Lung (tissue), 11 donors: ENCODE measurements at regions not wholly inside any gene's neighbourhood (a gene's known extent, or its start where the extent isn't known, plus 50 kb on each side); places are given as distances from the start of the nearest gene placed in this dataset.

Experiments used
- ATAC-seq: fragments of 200-7000 bp; cut with Tn5 transposase; one replicate; pipeline ENCODE4 v1.9.1; 2020; ENCODE audit warnings: moderate number of reproducible peaks; ENCODE audit not compliant: insufficient read depth, low FRiP score
- DNase-seq, 3 donors: peaks; one replicate each; pipeline ENCODE4 v3.0.0-alpha.2; 2013 to 2017
- H3K27ac ChIP-seq, 2 donors: one replicate each; pipeline ENCODE4 v1.5.1; 2013; ENCODE audit warnings: mild to moderate bottlenecking in 2 of 2, moderate library complexity in 2 of 2, control low read depth in 1 of 2, inconsistent platforms in 1 of 2, low read depth in 1 of 2, low read length in 1 of 2
- H3K27me3 ChIP-seq, 3 donors: one replicate each; pipeline ENCODE4 v1.5.1; 2013; ENCODE audit warnings: low read length in 2 of 3; ENCODE audit not compliant: control insufficient read depth in 3 of 3, insufficient read depth in 3 of 3
- H3K36me3 ChIP-seq, 4 donors: one replicate each; pipeline ENCODE4 v1.5.1; 2013; ENCODE audit warnings: low read length in 4 of 4, mild to moderate bottlenecking in 1 of 4, moderate library complexity in 1 of 4; ENCODE audit not compliant: control insufficient read depth in 4 of 4, insufficient read depth in 4 of 4
- H3K4me1 ChIP-seq, 5 donors: one replicate each; pipeline ENCODE4 v1.5.1; 2013; ENCODE audit warnings: low read length in 5 of 5, mild to moderate bottlenecking in 2 of 5, moderate library complexity in 1 of 5; ENCODE audit not compliant: control insufficient read depth in 5 of 5, insufficient read depth in 5 of 5
- H3K4me3 ChIP-seq: one replicate; pipeline ENCODE4 v1.5.1; 2013; ENCODE audit warnings: mild to moderate bottlenecking, control low read depth, moderate library complexity
- H3K9ac ChIP-seq, 2 donors: one replicate each; pipeline ENCODE4 v1.5.1; 2013; ENCODE audit warnings: low read length in 2 of 2, control low read depth in 1 of 2; ENCODE audit not compliant: insufficient read depth in 1 of 2
- H3K9me3 ChIP-seq, 4 donors: one replicate each; pipeline ENCODE4 v1.5.1; 2013; ENCODE audit warnings: low read length in 3 of 4, mild to moderate bottlenecking in 1 of 4, moderate library complexity in 1 of 4; ENCODE audit not compliant: control insufficient read depth in 4 of 4, insufficient read depth in 3 of 4
- WGBS, 2 donors: extraction: QIAGEN DNeasy Blood & Tissue Kit; methylation state at CpG; one replicate each; pipeline ENCODE4 v1.1.7; 2013; 5-methylcytosine and 5-hydroxymethylcytosine counted together
- TF ChIP-seq, protein P1 (sequence below): IDR thresholded peaks from 2 replicates; pipeline ENCODE4 v1.5.1; 2012; ENCODE audit warnings: mild to moderate bottlenecking; ENCODE audit errors: control extremely low read depth, extremely low read depth
- donor health status: control.
- donor health status: control.
- donor health status: Bipolar disorder and iron deficiency.
- donor health status: healthy.
- donor health status: DM: yes; HTN: yes; CAD: no.

DNA sequence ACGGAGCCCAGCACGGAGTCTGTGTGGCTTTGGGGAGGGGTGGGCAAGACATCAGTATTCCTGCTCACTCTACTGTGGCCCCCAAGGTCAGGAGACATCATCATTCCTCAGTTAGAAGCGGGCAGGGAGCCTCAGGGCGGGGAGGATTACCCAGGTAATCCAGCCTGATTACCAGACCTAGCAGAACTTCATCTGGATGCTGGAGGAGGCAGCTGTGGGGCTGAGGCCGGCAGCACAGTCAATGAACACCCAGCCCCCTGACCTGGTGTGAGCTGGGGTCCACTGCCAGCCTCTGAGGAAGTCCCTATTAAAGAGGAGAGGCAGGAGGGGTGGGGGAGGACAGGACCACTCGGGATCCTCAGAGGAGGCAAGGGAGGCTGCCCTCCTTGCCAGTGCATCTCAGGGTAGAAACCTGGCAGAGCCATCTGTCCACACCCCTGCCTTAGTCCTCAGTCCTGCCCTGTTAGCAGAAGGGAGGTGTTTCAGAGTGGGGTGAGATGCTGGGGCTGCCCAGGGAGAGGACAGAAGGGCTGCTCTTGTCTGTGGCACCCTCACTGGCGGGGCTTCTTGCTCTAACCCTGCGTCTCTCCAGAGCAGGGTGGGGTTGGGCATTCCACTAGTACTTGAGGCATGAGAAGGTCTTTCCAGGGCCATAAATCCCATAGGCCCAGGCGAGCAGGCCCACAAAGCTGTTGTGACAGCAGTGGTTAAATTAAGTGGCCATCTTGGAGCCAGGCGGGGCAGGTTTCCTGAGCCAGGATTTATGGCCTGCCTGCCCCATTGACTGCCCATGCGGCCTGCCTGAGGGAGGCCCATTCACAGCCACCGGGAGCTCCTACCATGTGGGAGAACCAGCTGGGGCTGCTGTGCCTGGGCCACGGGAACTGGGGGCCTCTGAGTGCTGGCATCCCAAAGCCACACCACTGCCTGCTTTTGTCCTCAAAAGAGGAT is 82.1 kb downstream of the LINGO1 start:
- ATAC-seq (no peak), DNase-seq (no peak)
- Histone ChIP-seq H3K27me3 (no peaks in the 10 kb centered on the region), H3K4me1 (peaks cover 0 to 18% (median 4%) of the 10 kb centered on the region in 5 donors), H3K27ac (no peak overlapping the region), H3K9ac (no peak overlapping the region), H3K36me3 (no peaks in the 10 kb centered on the region), H3K4me3 (no peak overlapping the region), H3K9me3 (peaks cover 0 to 4% (median 0%) of the 10 kb centered on the region in 4 donors)
- TF ChIP-seq, protein P1, sequence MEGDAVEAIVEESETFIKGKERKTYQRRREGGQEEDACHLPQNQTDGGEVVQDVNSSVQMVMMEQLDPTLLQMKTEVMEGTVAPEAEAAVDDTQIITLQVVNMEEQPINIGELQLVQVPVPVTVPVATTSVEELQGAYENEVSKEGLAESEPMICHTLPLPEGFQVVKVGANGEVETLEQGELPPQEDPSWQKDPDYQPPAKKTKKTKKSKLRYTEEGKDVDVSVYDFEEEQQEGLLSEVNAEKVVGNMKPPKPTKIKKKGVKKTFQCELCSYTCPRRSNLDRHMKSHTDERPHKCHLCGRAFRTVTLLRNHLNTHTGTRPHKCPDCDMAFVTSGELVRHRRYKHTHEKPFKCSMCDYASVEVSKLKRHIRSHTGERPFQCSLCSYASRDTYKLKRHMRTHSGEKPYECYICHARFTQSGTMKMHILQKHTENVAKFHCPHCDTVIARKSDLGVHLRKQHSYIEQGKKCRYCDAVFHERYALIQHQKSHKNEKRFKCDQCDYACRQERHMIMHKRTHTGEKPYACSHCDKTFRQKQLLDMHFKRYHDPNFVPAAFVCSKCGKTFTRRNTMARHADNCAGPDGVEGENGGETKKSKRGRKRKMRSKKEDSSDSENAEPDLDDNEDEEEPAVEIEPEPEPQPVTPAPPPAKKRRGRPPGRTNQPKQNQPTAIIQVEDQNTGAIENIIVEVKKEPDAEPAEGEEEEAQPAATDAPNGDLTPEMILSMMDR, result no peak
- 78 to 79% methylated on average over 13 of the region's 13 CpGs for WGBS, 2 donors

DNA sequence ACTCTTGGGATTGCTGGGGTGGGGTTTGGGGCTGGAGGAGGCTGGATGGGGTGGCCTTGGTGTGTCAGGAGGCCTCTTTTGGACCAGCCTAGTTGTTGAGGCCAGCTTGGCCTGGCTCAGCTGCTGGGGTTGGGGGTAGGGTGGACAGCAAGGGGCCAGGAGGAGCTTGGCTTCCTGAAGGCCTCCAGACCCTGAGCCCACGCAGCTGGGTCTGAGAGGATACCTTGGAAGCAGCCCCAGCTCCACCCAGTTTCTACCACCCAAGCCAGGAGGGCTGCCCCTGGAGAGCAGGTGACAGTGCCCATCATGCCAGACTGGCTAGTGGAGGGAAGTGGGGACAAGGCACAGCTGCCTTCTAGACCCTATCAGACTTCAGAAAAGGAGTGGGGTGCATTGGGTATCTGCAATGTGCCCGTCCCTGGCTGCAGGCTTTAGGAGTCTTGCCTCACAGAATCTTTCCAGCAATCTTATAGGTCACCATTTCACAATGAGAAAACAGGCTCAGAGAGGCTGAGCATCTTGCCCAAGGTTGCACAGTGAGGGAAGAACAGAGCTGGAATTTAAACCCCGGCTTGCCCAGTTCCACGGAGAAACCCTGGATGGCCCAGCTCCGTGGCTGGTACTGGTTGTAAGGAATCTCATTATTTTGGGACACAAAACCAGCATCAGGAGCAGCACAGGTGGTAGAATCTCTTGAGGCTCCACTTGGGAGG is 83.0 kb downstream of the LINGO1 start:
- Histone ChIP-seq H3K4me1 (peaks cover 0 to 13% (median 4%) of the 10 kb centered on the region in 5 donors), H3K4me3 (no peak overlapping the region), H3K36me3 (no peaks in the 10 kb centered on the region), H3K9ac (no peak overlapping the region), H3K27me3 (no peaks in the 10 kb centered on the region), H3K9me3 (peaks cover 0 to 4% (median 0%) of the 10 kb centered on the region in 4 donors), H3K27ac (no peak overlapping the region)
- TF ChIP-seq, protein P1, result no peak
- WGBS, 2 donors, result 91 to 93% methylated on average over 5 of the region's 5 CpGs
- DNase-seq (no peak), ATAC-seq (no peak)

DNA sequence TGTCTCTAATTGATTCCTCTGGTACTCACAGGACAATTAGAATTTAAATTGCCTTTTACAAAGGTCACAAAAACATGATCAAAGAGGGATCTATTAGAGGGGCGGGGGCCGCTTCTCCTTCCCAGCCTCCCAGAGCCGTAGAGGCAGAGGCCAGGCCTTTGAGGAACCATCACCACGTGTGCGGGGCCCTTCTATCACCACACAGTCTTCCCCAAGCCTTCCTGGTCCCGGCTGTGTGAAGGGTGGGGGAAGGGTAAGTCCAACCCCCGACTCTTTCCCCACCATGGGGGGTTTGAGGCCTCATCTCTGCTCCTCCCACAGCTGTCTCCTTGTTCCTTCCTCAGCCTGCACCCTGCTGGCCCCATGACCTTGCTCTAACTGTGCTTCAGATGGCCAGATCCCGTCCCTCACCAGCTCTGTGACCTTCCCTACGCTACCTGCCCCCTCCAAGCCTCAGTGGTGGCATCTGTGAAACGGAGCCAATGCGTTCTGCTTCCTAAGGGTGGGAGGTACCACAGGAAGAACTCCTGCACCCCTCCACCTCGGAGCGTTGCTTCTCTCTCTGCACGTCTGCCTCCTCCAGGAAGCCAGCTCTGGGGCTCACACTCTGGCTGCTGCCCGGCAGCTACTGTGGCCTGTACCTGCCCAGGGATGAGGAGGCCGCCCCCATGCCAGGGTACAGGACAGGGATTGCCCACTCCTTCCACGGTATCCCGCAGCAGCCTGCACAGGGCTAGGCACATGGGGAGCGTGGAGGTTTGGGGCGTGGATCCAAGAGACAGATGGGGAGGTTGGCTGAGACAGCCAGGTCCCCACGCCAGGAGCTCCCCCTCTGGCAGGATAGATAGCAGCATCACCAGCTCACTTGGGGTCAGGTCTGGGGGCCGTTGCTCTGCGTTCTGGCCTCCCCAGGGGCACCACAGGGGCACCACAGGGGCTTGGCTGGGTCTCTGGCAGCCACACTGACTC is 83.8 kb downstream of the LINGO1 start:
- 70 to 81% methylated on average over 23 of the region's 23 CpGs for WGBS, 2 donors
- no peak for DNase-seq

More for the DNA sequence above, 83.8 kb downstream of the LINGO1 start:
- Histone ChIP-seq H3K27me3 (no peaks in the 10 kb centered on the region), H3K36me3 (no peaks in the 10 kb centered on the region), H3K4me3 (no peak overlapping the region), H3K9ac (no peak overlapping the region), H3K9me3 (peaks cover 0 to 4% (median 0%) of the 10 kb centered on the region in 4 donors), H3K4me1 (peaks cover 0 to 5% (median 3%) of the 10 kb centered on the region in 5 donors), H3K27ac (no peak overlapping the region)
- ATAC-seq, result no peak
- TF ChIP-seq, protein P1, result no peak
